ENCODE measurements at regions not wholly inside any gene's neighbourhood (a gene's known extent, or its start where the extent isn't known, plus 50 kb on each side); places are given as distances from the start of the nearest gene placed in this dataset.

- TF ChIP-seq ZNF280B (CRISPR knock-in tag; IDR thresholded peaks at IDR 0.05; ENCODE audit: borderline replicate concordance) (peak; percentile 27; the same call in 1 of the 2 replicates), CBX5 (CRISPR knock-in tag; IDR thresholded peaks at IDR 0.05; ENCODE audit: borderline replicate concordance) (0 out of 2 replicates have a peak, but pooled peaks have one; percentile 29), SRY (CRISPR knock-in tag; IDR thresholded peaks at IDR 0.05) (0 out of 2 replicates have a peak, but pooled peaks have one; percentile 36), REPIN1 (CRISPR knock-in tag; IDR thresholded peaks at IDR 0.05; ENCODE audit: borderline replicate concordance, low read depth) (peak; percentile 57; the same call in 1 of the 2 replicates), MLLT10 (CRISPR knock-in tag; IDR thresholded peaks at IDR 0.05) (no peak), SMC3 (IDR thresholded peaks at IDR 0.05; ENCODE audit: low read length) (peak; percentile 76), HBP1 (CRISPR knock-in tag; IDR thresholded peaks at IDR 0.05; ENCODE audit: low read depth) (0 out of 2 replicates have a peak, but pooled peaks have one; percentile 27), HNF1B (CRISPR knock-in tag; IDR thresholded peaks at IDR 0.05) (peak; percentile 57; the same call in 1 of the 2 replicates), ZNF281 (CRISPR knock-in tag; IDR thresholded peaks at IDR 0.05; ENCODE audit: borderline replicate concordance) (no peak), ZNF83 (CRISPR knock-in tag; IDR thresholded peaks at IDR 0.05; ENCODE audit: borderline replicate concordance) (no peak), ZNF746 (CRISPR knock-in tag; IDR thresholded peaks at IDR 0.05) (0 out of 2 replicates have a peak, but pooled peaks have one; percentile 34), WIZ (CRISPR knock-in tag; IDR thresholded peaks at IDR 0.05) (no peak), MLXIP (CRISPR knock-in tag; IDR thresholded peaks at IDR 0.05; ENCODE audit: borderline replicate concordance) (no peak), ZNF770 (CRISPR knock-in tag; IDR thresholded peaks at IDR 0.05) (peak; percentile 81), TMF1 (CRISPR knock-in tag; IDR thresholded peaks at IDR 0.05; ENCODE audit: low read depth) (no peak)
Measured at GRCh38 chr1:9455487-9456234, 83.6 kb upstream of the SLC25A33 start (continued).
